Type B pancreatic cell (in vitro differentiated cells): ENCODE measurements at regions not wholly inside any gene's neighbourhood (a gene's known extent, or its start where the extent isn't known, plus 50 kb on each side); places are given as distances from the start of the nearest gene placed in this dataset.

Experiments used
- DNase-seq: peaks from one replicate; pipeline ENCODE4 v3.0.0; 2021; ENCODE audit warnings: mixed read lengths; ENCODE audit not compliant: unreplicated experiment; ENCODE audit errors: extremely low spot score
- H3K27ac Mint-ChIP-seq: 2 replicates; pipeline ENCODE4 v1.8.0; 2021; ENCODE audit warnings: mild to moderate bottlenecking, mixed read lengths
- H3K27me3 Mint-ChIP-seq: 2 replicates; pipeline ENCODE4 v1.8.0; 2021; ENCODE audit warnings: mixed read lengths
- H3K36me3 Mint-ChIP-seq: 2 replicates; pipeline ENCODE4 v1.8.0; 2021; ENCODE audit warnings: mixed read lengths
- H3K4me1 Mint-ChIP-seq: one replicate; pipeline ENCODE4 v1.8.0; 2021; ENCODE audit warnings: mixed read lengths; ENCODE audit not compliant: unreplicated experiment
- H3K4me3 Mint-ChIP-seq: 2 replicates; pipeline ENCODE4 v1.8.0; 2021; ENCODE audit warnings: mild to moderate bottlenecking, mixed read lengths
- H3K9me3 Mint-ChIP-seq: 2 replicates; pipeline ENCODE4 v1.8.0; 2021; ENCODE audit warnings: mixed read lengths
- CTCF ChIP-seq: fragments of 200-600 bp; sonication (generic); conservative IDR thresholded peaks from 2 replicates; pipeline ENCODE4 v1.5.0; 2021; ENCODE audit warnings: antibody characterized with exemption, mild to moderate bottlenecking

- Mint-ChIP-seq H3K9me3 (no peaks in the 10 kb centered on the region), H3K36me3 (no peaks in the 10 kb centered on the region), H3K27ac (no peak overlapping the region), H3K4me3 (no peak overlapping the region), H3K4me1 (no peaks in the 10 kb centered on the region), H3K27me3 (peaks cover 36% of the 10 kb centered on the region)
- DNase-seq = no peak
- TF ChIP-seq CTCF = no peak
Measured at GRCh38 chr22:48963405-48963804, 864.3 kb downstream of the BRD1 start.

- Mint-ChIP-seq H3K4me1 (no peaks in the 10 kb centered on the region), H3K27ac (no peak overlapping the region), H3K36me3 (no peaks in the 10 kb centered on the region), H3K9me3 (no peaks in the 10 kb centered on the region), H3K27me3 (peaks cover 26% of the 10 kb centered on the region), H3K4me3 (no peak overlapping the region)
- TF ChIP-seq CTCF = no peak
- no peak for DNase-seq
Measured at GRCh38 chr22:48961705-48962104, 866.0 kb downstream of the BRD1 start.

DNA sequence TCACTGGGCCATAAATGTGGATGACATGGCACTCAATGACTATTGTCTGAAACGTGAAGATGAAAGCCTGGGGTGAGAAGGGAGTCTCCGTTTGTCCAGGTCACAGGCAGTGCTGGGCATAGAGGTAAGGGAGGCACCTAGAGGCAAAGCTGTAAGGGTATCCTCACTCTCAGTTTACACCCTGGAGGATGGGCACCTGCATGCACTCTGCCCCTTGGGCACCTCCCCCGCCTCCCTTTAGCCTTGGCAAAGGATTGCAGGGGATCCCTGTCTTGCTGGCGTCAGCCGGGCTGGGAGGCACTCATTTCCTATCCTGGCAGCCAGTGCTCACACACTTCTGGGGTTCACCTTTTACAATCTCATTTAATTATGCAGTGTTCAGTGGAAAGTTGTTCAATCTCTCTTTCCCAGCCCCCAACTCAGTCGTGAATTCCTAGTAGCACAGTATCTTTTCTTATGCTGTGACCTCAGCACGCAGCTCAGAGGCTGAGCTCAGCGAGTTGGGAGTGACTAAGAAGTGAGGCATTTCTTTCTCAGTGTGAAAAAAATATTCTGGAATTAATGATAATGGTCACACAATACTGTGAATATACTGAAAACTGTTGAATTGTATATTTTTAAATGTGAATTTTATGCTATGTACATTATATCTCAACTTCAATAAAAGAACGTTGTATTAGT, 866.6 kb downstream of the BRD1 start:
- no peak for TF ChIP-seq CTCF
- no peaks in the 10 kb centered on the region for H3K9me3 Mint-ChIP-seq
- no peaks in the 10 kb centered on the region for H3K36me3 Mint-ChIP-seq
- peak; percentile 34 for DNase-seq
- H3K27me3 Mint-ChIP-seq = peaks cover 21% of the 10 kb centered on the region
- no peak overlapping the region for H3K4me3 Mint-ChIP-seq
- H3K4me1 Mint-ChIP-seq = no peaks in the 10 kb centered on the region
- no peak overlapping the region for H3K27ac Mint-ChIP-seq

- Mint-ChIP-seq H3K36me3 (no peaks in the 10 kb centered on the region), H3K4me3 (no peak overlapping the region), H3K4me1 (no peaks in the 10 kb centered on the region), H3K27ac (no peak overlapping the region), H3K9me3 (no peaks in the 10 kb centered on the region), H3K27me3 (peaks cover 21% of the 10 kb centered on the region)
- DNase-seq = peak; percentile 37
- no peak for TF ChIP-seq CTCF
Measured at GRCh38 chr22:48960576-48960975, 867.1 kb downstream of the BRD1 start.

DNA sequence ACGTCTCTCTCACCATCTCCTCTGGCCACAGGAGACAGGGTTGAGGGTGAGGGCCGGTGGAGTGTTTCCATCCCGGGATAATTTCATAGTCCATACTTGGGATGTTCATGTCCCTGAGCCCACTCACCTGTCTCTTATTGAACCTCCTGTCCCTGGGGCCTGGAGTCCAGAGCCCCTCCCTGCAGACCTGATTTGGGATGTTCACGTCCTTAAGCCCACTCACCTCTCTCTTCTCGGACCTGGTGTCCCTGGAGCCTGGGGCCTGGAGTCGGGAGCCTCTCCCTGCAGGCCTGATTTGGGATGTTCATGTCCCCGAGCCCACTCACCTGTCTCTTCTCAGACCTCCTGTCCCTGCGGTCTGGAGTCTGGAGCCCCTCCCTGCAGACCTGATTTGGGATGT, 868.2 kb downstream of the BRD1 start:
- DNase-seq = peak; percentile 29
- no peaks in the 10 kb centered on the region for H3K36me3 Mint-ChIP-seq
- no peak overlapping the region for H3K27ac Mint-ChIP-seq
- no peaks in the 10 kb centered on the region for H3K4me1 Mint-ChIP-seq
- TF ChIP-seq CTCF = no peak
- no peak overlapping the region for H3K4me3 Mint-ChIP-seq
- no peaks in the 10 kb centered on the region for H3K9me3 Mint-ChIP-seq
- H3K27me3 Mint-ChIP-seq = peaks cover 21% of the 10 kb centered on the region

DNA sequence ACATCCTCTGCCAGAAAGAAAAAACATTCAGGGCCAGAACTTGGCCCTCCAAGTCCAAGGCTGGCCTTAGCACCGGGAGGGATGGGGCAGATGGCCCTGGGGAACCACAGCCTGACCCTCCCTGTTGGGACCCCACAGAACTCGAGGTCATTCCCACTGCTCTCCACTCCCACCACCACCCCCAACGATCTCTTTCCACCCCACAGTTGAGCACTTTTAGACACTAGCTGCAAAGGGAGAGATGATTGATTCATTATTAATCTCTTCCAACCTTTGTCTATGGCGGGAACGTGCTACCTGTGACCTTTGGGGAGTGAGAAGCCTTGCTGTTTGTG, 869.7 kb downstream of the BRD1 start:
- Mint-ChIP-seq H3K27ac (no peak overlapping the region), H3K36me3 (no peaks in the 10 kb centered on the region), H3K4me3 (no peak overlapping the region), H3K4me1 (no peaks in the 10 kb centered on the region), H3K27me3 (peaks cover 13% of the 10 kb centered on the region), H3K9me3 (no peaks in the 10 kb centered on the region)
- TF ChIP-seq CTCF = no peak
- DNase-seq = peak; percentile 48
